ENCODE measurements at regions not wholly inside any gene's neighbourhood (a gene's known extent, or its start where the extent isn't known, plus 50 kb on each side); places are given as distances from the start of the nearest gene placed in this dataset.
"Not testable (repeated sequence)": the region's sequence is repeated elsewhere in the genome, so short reads cannot be mapped to it uniquely, and the experiment has no call there.

DNA sequence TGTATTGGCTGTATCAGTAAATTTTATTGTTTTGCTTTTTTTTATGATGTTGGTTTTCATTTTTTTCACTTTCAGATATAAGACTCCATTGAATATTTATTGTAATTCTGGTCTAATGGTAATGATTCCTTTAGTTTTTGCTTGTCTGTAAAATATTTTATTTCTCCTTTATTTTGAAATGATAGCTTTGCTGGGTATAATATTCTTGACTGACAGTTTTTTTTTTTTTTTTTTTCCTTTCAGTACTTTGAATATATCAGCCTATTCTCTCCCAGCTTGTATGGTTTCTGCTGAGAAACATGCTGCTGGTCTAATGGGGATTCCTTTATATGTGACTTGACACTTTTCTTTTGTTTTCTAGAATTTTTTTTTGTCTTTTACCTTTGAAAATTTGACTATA is 195.1 kb upstream of the SLC38A2 start:
- Histone ChIP-seq H3K27ac (ENCODE audit: low read depth in 1 of 2, low read length in 1 of 2) (no peak overlapping the region), H3K27me3 (ENCODE audit: control insufficient read depth in 3 of 3, insufficient read depth in 3 of 3, low read length in 2 of 3) (no peaks in the 10 kb centered on the region), H3K4me1 (ENCODE audit: control insufficient read depth in 5 of 5, insufficient read depth in 5 of 5, low read length in 5 of 5) (peaks cover 0 to 2% (median 0%) of the 10 kb centered on the region in 5 donors), H3K9me3 (ENCODE audit: control insufficient read depth in 4 of 4, insufficient read depth in 3 of 4, low read length in 3 of 4) (peaks cover 0 to 8% (median 0%) of the 10 kb centered on the region in 4 donors), H3K36me3 (ENCODE audit: control insufficient read depth in 4 of 4, insufficient read depth in 4 of 4, low read length in 4 of 4) (no peaks in the 10 kb centered on the region), H3K4me3 (no peak overlapping the region), H3K9ac (ENCODE audit: insufficient read depth in 1 of 2, low read length in 2 of 2) (no peak overlapping the region)
- no peak for ATAC-seq (ENCODE audit: insufficient read depth, low FRiP score)
- TF ChIP-seq, protein P1, sequence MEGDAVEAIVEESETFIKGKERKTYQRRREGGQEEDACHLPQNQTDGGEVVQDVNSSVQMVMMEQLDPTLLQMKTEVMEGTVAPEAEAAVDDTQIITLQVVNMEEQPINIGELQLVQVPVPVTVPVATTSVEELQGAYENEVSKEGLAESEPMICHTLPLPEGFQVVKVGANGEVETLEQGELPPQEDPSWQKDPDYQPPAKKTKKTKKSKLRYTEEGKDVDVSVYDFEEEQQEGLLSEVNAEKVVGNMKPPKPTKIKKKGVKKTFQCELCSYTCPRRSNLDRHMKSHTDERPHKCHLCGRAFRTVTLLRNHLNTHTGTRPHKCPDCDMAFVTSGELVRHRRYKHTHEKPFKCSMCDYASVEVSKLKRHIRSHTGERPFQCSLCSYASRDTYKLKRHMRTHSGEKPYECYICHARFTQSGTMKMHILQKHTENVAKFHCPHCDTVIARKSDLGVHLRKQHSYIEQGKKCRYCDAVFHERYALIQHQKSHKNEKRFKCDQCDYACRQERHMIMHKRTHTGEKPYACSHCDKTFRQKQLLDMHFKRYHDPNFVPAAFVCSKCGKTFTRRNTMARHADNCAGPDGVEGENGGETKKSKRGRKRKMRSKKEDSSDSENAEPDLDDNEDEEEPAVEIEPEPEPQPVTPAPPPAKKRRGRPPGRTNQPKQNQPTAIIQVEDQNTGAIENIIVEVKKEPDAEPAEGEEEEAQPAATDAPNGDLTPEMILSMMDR (IDR thresholded peaks at IDR 0.05; ENCODE audit: control extremely low read depth, extremely low read depth) = no peak
- no peak for DNase-seq

DNA sequence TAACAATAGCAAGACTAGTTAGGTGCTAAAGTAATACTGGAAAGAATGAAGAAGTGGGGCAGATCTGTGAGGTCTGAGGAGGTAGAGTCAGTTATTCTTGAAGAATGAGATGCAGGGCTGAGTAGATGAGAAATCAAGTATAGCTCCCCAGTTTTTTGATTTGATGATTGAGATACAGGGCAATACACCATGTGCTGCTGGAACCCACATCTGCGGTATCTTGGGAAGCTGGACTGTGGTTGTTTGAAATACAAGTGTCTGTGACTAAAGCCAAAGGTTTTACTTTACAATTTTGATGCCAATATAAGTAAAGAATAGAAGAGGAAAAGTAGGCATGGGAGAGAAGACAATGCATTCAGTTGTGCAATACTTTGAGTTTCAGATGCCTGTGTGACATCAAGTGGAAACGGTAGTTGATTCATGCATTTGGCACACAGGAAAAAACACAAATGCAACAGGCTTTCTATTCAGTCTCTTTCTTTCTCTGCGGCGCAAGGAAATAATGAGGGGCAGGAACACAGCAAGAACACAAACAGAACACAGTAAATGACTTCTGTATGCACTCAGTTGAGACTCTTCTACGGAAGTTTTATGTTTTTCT is 190.2 kb upstream of the SLC38A2 start:
- DNase-seq = no peak
- TF ChIP-seq, protein P1 (IDR thresholded peaks at IDR 0.05; ENCODE audit: control extremely low read depth, extremely low read depth) = no peak
- no peak for ATAC-seq (ENCODE audit: insufficient read depth, low FRiP score)
- Histone ChIP-seq H3K27me3 (ENCODE audit: control insufficient read depth in 3 of 3, insufficient read depth in 3 of 3, low read length in 2 of 3) (no peaks in the 10 kb centered on the region), H3K4me1 (ENCODE audit: control insufficient read depth in 5 of 5, insufficient read depth in 5 of 5, low read length in 5 of 5) (peaks cover 0 to 6% (median 0%) of the 10 kb centered on the region in 5 donors), H3K9me3 (ENCODE audit: control insufficient read depth in 4 of 4, insufficient read depth in 3 of 4, low read length in 3 of 4) (no peaks in the 10 kb centered on the region), H3K36me3 (ENCODE audit: control insufficient read depth in 4 of 4, insufficient read depth in 4 of 4, low read length in 4 of 4) (no peaks in the 10 kb centered on the region), H3K9ac (ENCODE audit: insufficient read depth in 1 of 2, low read length in 2 of 2) (no peak overlapping the region), H3K27ac (ENCODE audit: low read depth in 1 of 2, low read length in 1 of 2) (peak overlapping the region in 1 of 2 donors; percentile 33), H3K4me3 (no peak overlapping the region)
- 42 to 56% methylated on average over 5 of the region's 5 CpGs for WGBS, 2 donors

DNA sequence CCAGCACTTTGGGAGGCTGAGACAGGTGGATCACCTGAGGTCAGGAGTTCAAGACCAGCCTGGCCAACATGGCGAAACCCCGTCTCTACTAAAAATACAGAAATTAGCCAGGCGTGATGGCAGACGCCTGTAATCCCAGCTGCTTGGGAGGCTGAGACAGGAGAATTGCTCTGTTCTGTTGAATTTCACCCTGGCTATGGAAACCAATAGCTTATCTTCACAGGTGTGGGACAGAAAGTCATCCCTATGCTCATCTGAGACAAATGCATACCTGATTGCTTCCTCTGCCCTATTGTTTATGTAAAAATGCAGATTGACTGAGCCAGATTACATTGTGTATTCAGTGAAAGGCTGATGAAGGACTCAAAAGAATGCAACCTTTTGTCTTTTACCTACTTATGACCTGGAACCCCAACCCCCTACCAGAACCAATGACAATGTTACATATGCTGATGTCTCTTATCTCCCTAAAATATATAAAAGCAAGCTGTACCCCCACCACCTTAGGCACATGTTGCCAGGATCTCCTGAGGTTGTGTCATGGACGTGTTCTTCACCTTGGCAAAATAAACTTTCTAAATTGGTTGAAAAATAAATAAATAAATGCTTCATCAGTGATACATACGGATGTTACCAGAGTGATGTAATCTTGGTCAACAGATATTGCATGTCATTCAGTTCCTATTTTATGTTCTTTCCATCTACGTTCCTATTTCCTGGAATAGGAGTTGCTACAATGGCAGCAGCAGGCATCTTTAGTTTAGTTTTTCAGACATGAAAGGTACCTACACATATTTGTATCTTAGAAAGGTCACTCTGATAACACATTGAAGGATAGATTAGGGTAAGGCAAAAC is 189.4 kb upstream of the SLC38A2 start:
- not testable (repeated sequence) for H3K27me3 ChIP-seq (ENCODE audit: control insufficient read depth in 3 of 3, insufficient read depth in 3 of 3, low read length in 2 of 3); H3K36me3 ChIP-seq (ENCODE audit: control insufficient read depth in 4 of 4, insufficient read depth in 4 of 4, low read length in 4 of 4); ATAC-seq (ENCODE audit: insufficient read depth, low FRiP score); H3K9ac ChIP-seq (ENCODE audit: insufficient read depth in 1 of 2, low read length in 2 of 2); DNase-seq; H3K4me3 ChIP-seq; H3K9me3 ChIP-seq (ENCODE audit: control insufficient read depth in 4 of 4, insufficient read depth in 3 of 4, low read length in 3 of 4); H3K4me1 ChIP-seq (ENCODE audit: control insufficient read depth in 5 of 5, insufficient read depth in 5 of 5, low read length in 5 of 5); H3K27ac ChIP-seq (ENCODE audit: low read depth in 1 of 2, low read length in 1 of 2)
- WGBS, 2 donors = 68 to 84% methylated on average over 7 of the region's 7 CpGs

DNA sequence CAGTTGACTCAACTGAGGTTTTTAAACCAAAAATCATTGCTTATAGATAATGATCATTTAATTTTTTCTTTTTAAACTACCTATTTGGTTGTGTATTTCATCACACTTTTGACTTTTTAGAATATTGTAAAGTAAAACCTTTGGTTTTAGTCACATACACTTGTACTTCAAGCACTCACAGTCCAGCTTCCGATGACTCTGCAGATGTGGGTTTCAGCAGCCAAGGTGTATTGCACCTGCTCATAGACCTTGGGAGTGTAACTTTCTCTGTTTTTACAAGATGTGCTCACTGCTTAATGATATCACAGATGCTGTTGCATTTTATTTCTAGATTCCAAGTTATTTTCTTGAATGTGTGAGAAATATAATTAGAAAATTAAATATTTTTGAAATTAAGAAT is 188.3 kb upstream of the SLC38A2 start:
- Histone ChIP-seq H3K4me1 (ENCODE audit: control insufficient read depth in 5 of 5, insufficient read depth in 5 of 5, low read length in 5 of 5) (peaks cover 0 to 8% (median 4%) of the 10 kb centered on the region in 5 donors), H3K9ac (ENCODE audit: insufficient read depth in 1 of 2, low read length in 2 of 2) (no peak overlapping the region), H3K27ac (ENCODE audit: low read depth in 1 of 2, low read length in 1 of 2) (no peak overlapping the region), H3K27me3 (ENCODE audit: control insufficient read depth in 3 of 3, insufficient read depth in 3 of 3, low read length in 2 of 3) (no peaks in the 10 kb centered on the region), H3K4me3 (no peak overlapping the region), H3K9me3 (ENCODE audit: control insufficient read depth in 4 of 4, insufficient read depth in 3 of 4, low read length in 3 of 4) (no peaks in the 10 kb centered on the region), H3K36me3 (ENCODE audit: control insufficient read depth in 4 of 4, insufficient read depth in 4 of 4, low read length in 4 of 4) (no peaks in the 10 kb centered on the region)
- TF ChIP-seq, protein P1 (IDR thresholded peaks at IDR 0.05; ENCODE audit: control extremely low read depth, extremely low read depth) = no peak
- no peak for DNase-seq
- WGBS, 2 donors = 97 to 100% methylated on average over 1 of the region's 1 CpG
- no peak for ATAC-seq (ENCODE audit: insufficient read depth, low FRiP score)
